ENCODE measurements at regions not wholly inside any gene's neighbourhood (a gene's known extent, or its start where the extent isn't known, plus 50 kb on each side); places are given as distances from the start of the nearest gene placed in this dataset.
"Not testable (repeated sequence)": the region's sequence is repeated elsewhere in the genome, so short reads cannot be mapped to it uniquely, and the experiment has no call there.

- DNase-seq, result no peak
These were observed 602.7 kb upstream of the FLRT2 start for GRCh38 chr14:84927096-84927827.

DNA sequence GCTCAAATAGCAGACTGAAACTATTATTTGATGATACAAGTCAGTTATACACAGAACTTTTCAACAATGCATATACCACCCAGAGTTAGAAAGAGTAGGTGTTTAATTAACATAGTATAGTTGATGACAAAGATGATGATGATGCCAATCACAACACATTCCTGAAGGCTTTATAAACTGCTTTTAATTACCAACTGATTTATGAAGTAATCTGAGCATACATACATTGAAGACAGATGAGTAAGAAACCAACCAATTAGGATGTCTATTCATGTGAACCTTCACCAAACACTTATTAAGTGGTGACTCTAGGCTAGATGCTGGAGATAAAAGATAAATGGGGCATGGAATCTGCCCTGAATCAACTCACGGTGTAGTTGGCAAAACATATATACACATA, 600.9 kb upstream of the FLRT2 start:
- DNase-seq, result no peak

GRCh38 chr14:84929834-84930233, 600.1 kb upstream of the FLRT2 start:
- no peak for DNase-seq

- DNase-seq, result no peak
These were observed 592.9 kb upstream of the FLRT2 start for GRCh38 chr14:84937016-84937415.

GRCh38 chr14:84937449-84937848, 592.5 kb upstream of the FLRT2 start:
- DNase-seq, result no peak

DNA sequence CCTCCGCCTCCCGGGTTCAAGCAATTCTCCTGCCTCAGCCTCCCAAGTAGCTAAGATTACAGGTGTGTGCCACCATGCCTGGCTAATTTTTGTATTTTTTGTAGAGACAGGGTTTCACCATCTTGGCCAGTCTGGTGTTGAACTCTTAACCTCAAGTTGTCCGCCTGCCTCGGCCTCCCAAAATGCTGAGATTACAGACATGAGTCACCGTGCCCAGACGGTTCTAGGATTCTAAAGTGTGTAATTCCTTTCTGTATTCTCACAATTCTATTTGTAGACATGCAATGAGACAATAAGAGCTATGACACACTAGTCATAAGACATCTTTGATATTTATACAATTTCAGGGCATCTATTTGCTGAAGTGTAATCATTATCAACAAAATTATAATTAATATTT, 585.0 kb upstream of the FLRT2 start:
- not testable (repeated sequence) for DNase-seq

GRCh38 chr14:84959851-84960520, 570.0 kb upstream of the FLRT2 start:
- DNase-seq, result no peak

- no peak for DNase-seq
These were observed 568.3 kb upstream of the FLRT2 start for GRCh38 chr14:84961637-84962036.

DNA sequence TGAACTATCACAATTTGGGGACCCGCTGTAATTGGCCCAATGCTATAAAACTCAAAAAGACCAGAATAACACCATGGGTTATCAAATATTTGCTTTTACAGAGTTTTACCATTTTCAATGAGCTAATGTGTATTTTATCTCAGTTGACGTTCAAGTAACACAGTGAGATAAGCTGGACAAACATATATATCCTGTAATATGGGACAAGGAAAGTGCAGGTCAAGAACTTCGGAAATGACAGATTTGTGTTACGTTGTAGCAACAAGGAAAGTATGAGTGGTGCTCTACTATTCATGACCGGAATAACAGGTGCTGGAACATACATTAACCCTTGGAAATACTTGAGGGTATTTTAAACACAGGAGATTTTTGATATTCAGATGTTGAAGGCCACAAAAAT, 566.4 kb upstream of the FLRT2 start:
- no peak for DNase-seq

GRCh38 chr14:84965279-84965678, 564.7 kb upstream of the FLRT2 start:
- DNase-seq, result no peak

GRCh38 chr14:84969501-84969900, 560.4 kb upstream of the FLRT2 start:
- DNase-seq, result no peak

- DNase-seq, result no peak
These were observed 554.6 kb upstream of the FLRT2 start for GRCh38 chr14:84975241-84975902.

- DNase-seq, result no peak
These were observed 553.1 kb upstream of the FLRT2 start for GRCh38 chr14:84976805-84977204.

GRCh38 chr14:84987042-84987441, 542.9 kb upstream of the FLRT2 start:
- DNase-seq, result no peak

DNA sequence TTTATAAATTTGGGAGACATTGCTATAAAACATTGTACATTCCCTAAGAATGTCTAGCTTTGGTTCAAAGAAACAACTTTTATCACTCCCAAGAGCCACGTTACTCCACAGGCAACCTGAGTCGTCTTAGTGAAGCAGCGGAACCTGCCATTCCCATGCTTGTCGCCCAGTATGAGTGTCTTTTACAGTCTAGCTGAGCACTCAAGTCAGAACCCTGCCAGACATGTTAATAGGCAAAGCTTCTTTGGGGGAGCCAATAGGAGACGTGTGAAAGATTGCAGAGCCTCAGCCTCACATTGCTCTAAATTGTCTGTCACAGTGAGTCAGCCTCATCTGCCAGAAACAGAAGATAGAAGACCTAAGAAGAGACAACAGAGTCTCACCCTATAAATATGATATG, 541.6 kb upstream of the FLRT2 start:
- DNase-seq, result no peak

DNA sequence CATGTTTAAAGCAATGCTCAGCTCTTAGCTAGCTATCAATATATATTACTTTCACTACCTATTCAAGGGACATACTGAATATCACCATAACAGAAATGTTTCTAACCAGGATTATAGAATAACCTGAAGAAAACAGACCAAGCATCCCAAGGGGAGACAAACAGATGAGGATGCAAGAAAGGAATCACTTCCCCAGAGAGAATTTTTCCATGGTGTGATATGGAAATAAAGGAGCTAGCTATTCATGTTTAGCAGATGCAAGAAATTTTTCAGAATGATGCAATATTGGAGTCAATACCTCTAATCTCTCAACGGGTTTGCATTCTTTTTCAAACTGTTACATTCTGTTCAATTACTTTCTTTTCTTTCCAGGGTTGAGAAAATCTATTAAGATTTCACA, 538.9 kb upstream of the FLRT2 start:
- DNase-seq, result no peak

DNA sequence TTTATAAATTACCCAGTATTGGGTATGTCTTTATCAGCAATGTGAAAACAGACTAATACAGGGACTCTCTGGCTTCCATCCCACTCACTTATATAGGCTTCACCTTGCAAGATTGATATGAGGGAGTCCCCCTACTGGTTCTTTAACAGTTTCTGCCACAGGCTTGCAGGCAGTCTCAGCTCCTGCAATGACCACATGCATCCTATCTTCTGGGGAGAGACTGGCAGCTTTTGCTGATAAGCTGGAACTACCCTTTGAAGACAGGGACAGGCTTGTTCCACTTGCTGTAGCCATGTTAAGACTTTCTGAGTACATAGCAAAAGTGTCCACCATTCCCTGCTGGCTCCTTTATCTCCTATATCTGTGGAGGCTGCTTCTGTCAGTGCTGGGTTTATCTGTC, 531.7 kb upstream of the FLRT2 start:
- no peak for DNase-seq

DNA sequence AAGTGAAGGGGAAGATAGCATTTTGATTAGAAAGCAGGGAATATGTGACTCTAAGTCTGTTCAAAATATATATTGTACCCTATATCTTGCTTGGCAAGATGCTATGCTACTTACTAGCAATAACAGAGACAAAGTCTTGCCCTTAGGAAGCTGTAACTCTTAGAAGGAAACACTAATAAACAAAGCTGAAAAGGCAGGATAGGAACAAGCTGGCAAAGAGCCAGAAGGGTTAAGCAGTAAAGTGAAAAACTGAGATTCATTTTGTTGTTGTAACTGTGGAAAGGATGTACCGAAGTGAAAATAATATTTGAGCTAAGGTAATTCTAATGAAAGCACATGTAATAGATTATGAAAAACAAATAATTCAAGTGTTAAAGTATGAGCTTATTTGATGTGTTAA, 527.1 kb upstream of the FLRT2 start:
- no peak for DNase-seq

- no peak for DNase-seq
These were observed 526.1 kb upstream of the FLRT2 start for GRCh38 chr14:85003805-85004204.

DNA sequence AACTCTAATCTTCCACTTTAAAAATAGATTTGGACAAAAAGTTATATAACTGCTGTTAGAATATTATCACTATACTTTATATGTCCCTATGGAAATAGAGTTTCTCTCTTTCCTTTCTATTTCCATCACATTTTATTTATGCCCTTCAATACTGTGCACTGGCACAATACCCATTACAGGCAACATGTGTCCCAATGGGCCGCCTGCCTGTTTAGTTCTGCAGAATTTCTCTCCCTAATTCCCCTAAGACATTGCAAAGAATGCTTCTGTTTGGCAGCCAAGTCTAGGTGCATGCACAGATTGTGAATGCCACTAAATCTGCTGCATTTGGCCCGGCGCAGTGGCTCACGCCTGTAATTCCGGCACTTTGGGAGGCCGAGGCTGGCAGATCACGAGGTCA, 520.4 kb upstream of the FLRT2 start:
- no peak for DNase-seq

GRCh38 chr14:85010186-85010585, 519.8 kb upstream of the FLRT2 start:
- DNase-seq, result no peak

DNA sequence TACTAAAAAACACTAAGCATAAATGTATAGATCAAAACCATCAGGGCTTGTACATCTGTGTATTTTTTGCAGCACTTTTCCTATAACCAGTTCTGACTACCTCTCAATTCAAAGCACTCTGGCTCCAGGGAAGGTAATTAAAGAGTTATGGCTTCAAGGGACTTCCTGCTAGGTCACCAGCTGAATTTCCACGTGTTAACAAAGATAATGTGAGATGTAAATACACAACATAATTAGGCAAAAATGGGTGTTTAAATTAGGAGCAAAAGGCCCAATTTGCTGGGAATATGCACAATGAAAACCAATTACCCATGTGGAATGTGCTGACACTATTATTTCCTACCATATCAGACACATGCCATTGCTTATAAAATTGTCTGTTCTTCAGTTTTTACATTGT, 513.4 kb upstream of the FLRT2 start:
- no peak for DNase-seq

GRCh38 chr14:85023866-85024265, 506.1 kb upstream of the FLRT2 start:
- DNase-seq, result not testable (repeated sequence)

- DNase-seq, result no peak
These were observed 505.0 kb upstream of the FLRT2 start for GRCh38 chr14:85024931-85025330.
